H9 (cell line): ENCODE measurements at regions not wholly inside any gene's neighbourhood (a gene's known extent, or its start where the extent isn't known, plus 50 kb on each side); places are given as distances from the start of the nearest gene placed in this dataset.
A peak's percentile ranks its signal among the peaks of the same experiment; 100 is the strongest.

Experiments
- DNase-seq: peaks from one replicate; pipeline ENCODE4 v3.0.0-alpha.2; 2017
- H2AFZ ChIP-seq: one replicate; pipeline ENCODE4 v1.6.1; 2013; ENCODE audit warnings: mild to moderate bottlenecking, low read length, control low read depth, moderate library complexity
- H2AK5ac ChIP-seq: 2 replicates; pipeline ENCODE4 v1.6.1; 2013; ENCODE audit warnings: low read length, control low read depth, mixed read lengths; ENCODE audit not compliant: insufficient read length
- H2BK120ac ChIP-seq: one replicate; pipeline ENCODE4 v1.6.1; 2013; ENCODE audit warnings: low read depth, mild to moderate bottlenecking, low read length, control low read depth, inconsistent platforms; ENCODE audit not compliant: poor library complexity, severe bottlenecking
- H2BK12ac ChIP-seq: 2 replicates; pipeline ENCODE4 v1.6.1; 2013; ENCODE audit warnings: low read length, control low read depth, mixed read lengths, low read depth; ENCODE audit not compliant: insufficient read length
- H2BK15ac ChIP-seq: 2 replicates; pipeline ENCODE4 v1.6.1; 2013; ENCODE audit warnings: low read depth, low read length, control low read depth
- H2BK20ac ChIP-seq: one replicate; pipeline ENCODE4 v1.6.1; 2013; ENCODE audit warnings: low read depth, mild to moderate bottlenecking, low read length, control low read depth, inconsistent platforms; ENCODE audit not compliant: poor library complexity, severe bottlenecking
- H2BK5ac ChIP-seq: 2 replicates; pipeline ENCODE4 v1.6.1; 2013; ENCODE audit warnings: low read length, control low read depth, mixed read lengths; ENCODE audit not compliant: insufficient read length
- H3K14ac ChIP-seq: 2 replicates; pipeline ENCODE4 v1.6.1; 2013; ENCODE audit warnings: low read length, control low read depth; ENCODE audit not compliant: insufficient read depth
- H3K18ac ChIP-seq: 2 replicates; pipeline ENCODE4 v1.6.1; 2013; ENCODE audit warnings: low read depth, mild to moderate bottlenecking, mixed read lengths, low read length, control low read depth; ENCODE audit not compliant: insufficient read length
- H3K23ac ChIP-seq: 2 replicates; pipeline ENCODE4 v1.6.1; 2013; ENCODE audit warnings: low read length, control low read depth, mixed read lengths, low read depth; ENCODE audit not compliant: insufficient read length
- H3K23me2 ChIP-seq: 2 replicates; pipeline ENCODE4 v1.6.1; 2013; ENCODE audit warnings: low read depth, mild to moderate bottlenecking, mixed read lengths, low read length, control low read depth; ENCODE audit not compliant: insufficient read length, poor library complexity, severe bottlenecking
- H3K27ac ChIP-seq: 2 replicates; pipeline ENCODE4 v1.5.1; 2013; ENCODE audit warnings: low read length, control low read depth, mixed read lengths, low read depth; ENCODE audit not compliant: insufficient read length
- H3K27me3 ChIP-seq: 2 replicates; pipeline ENCODE4 v1.6.1; 2013; ENCODE audit warnings: low read length, control low read depth, inconsistent platforms; ENCODE audit not compliant: insufficient read depth
- H3K4ac ChIP-seq: 2 replicates; pipeline ENCODE4 v1.6.1; 2013; ENCODE audit warnings: low read depth, mild to moderate bottlenecking, control low read depth, inconsistent platforms, low read length, moderate library complexity
- H3K4me1 ChIP-seq: 2 replicates; pipeline ENCODE4 v1.6.1; 2013; ENCODE audit warnings: low read length, control low read depth, inconsistent platforms; ENCODE audit not compliant: insufficient read depth
- H3K4me2 ChIP-seq: 2 replicates; pipeline ENCODE4 v1.6.1; 2013; ENCODE audit warnings: low read length, control low read depth, mixed read lengths; ENCODE audit not compliant: insufficient read length, insufficient read depth
- H3K56ac ChIP-seq: 2 replicates; pipeline ENCODE4 v1.6.1; 2013; ENCODE audit warnings: low read depth, mild to moderate bottlenecking, mixed read lengths, low read length, control low read depth; ENCODE audit not compliant: insufficient read length
- H3K79me1 ChIP-seq: 2 replicates; pipeline ENCODE4 v1.6.1; 2013; ENCODE audit warnings: low read depth, mild to moderate bottlenecking, moderate library complexity, low read length, control low read depth, inconsistent platforms; ENCODE audit not compliant: insufficient read depth, poor library complexity, severe bottlenecking
- H3K79me2 ChIP-seq: 2 replicates; pipeline ENCODE4 v1.6.1; 2013; ENCODE audit warnings: low read length, control low read depth, inconsistent platforms; ENCODE audit not compliant: insufficient read depth
- H3K9ac ChIP-seq: 2 replicates; pipeline ENCODE4 v1.6.1; 2013; ENCODE audit warnings: low read length, control low read depth, mixed read lengths; ENCODE audit not compliant: insufficient read length; ENCODE audit errors: extremely low read depth
- H3K9me3 ChIP-seq: one replicate; pipeline ENCODE4 v1.6.1; 2013; ENCODE audit warnings: low read depth, low read length, inconsistent platforms; ENCODE audit not compliant: control insufficient read depth
- H3T11ph ChIP-seq: one replicate; pipeline ENCODE4 v1.6.1; 2013; ENCODE audit warnings: mild to moderate bottlenecking, low read length, control low read depth, inconsistent platforms
- H4K20me1 ChIP-seq: one replicate; pipeline ENCODE4 v1.6.1; 2013; ENCODE audit not compliant: control insufficient read depth, insufficient read length, insufficient read depth
- H4K5ac ChIP-seq: 2 replicates; pipeline ENCODE4 v1.6.1; 2013; ENCODE audit warnings: low read depth, mild to moderate bottlenecking, mixed read lengths, low read length, control low read depth; ENCODE audit not compliant: insufficient read length
- H4K8ac ChIP-seq: replicated peaks from 2 replicates; pipeline ENCODE4 v1.6.1; 2013; ENCODE audit warnings: low read length, control low read depth, mixed read lengths, low read depth; ENCODE audit not compliant: insufficient read length
- H4K91ac ChIP-seq: 2 replicates; pipeline ENCODE4 v1.6.1; 2013; ENCODE audit warnings: low read depth, mild to moderate bottlenecking, moderate library complexity, mixed read lengths, low read length, control low read depth; ENCODE audit not compliant: insufficient read length
- H3K27ac Mint-ChIP-seq, 3 experiments: 2 replicates in 2 of 3; 3 replicates in 1 of 3; pipeline ENCODE4 v1.8.0; 2020 to 2021; ENCODE audit warnings: mixed read lengths in 3 of 3, mild to moderate bottlenecking in 1 of 3, moderate library complexity in 1 of 3
- H3K27me3 Mint-ChIP-seq: 2 replicates; pipeline ENCODE4 v1.8.0; 2021; ENCODE audit warnings: low read depth, mild to moderate bottlenecking, moderate library complexity, mixed read lengths
- H3K36me3 Mint-ChIP-seq, 3 experiments: 2 replicates in 2 of 3; 3 replicates in 1 of 3; pipeline ENCODE4 v1.8.0; 2020 to 2021; ENCODE audit warnings: low read depth in 3 of 3, mixed read lengths in 3 of 3; ENCODE audit not compliant: insufficient read depth in 1 of 3
- H3K4me1 Mint-ChIP-seq, 2 experiments: 2 replicates each; pipeline ENCODE4 v1.8.0; 2020; ENCODE audit warnings: mixed read lengths in 2 of 2
- H3K4me3 Mint-ChIP-seq, 2 experiments: 2 replicates in 1 of 2; 3 replicates in 1 of 2; pipeline ENCODE4 v1.8.0; 2020 to 2021; ENCODE audit warnings: mild to moderate bottlenecking in 2 of 2, mixed read lengths in 2 of 2, moderate library complexity in 1 of 2
- H3K9me3 Mint-ChIP-seq, 2 experiments: 2 replicates in 1 of 2; 3 replicates in 1 of 2; pipeline ENCODE4 v1.8.0; 2020; ENCODE audit warnings: mild to moderate bottlenecking in 2 of 2, mixed read lengths in 2 of 2, moderate library complexity in 1 of 2
- CTCF ChIP-seq: fragments of 200-600 bp; sonication (generic); conservative IDR thresholded peaks from 3 replicates; pipeline ENCODE4 v1.8.0; 2021; ENCODE audit warnings: antibody characterized with exemption, mild to moderate bottlenecking
- WGBS: extraction: QIAGEN DNeasy Blood & Tissue Kit; methylation state at CpG from one replicate; pipeline ENCODE4 v1.1.7; 2013; ENCODE audit warnings: missing lambda C conversion rate, low lambda C conversion rate, mixed read lengths; ENCODE audit not compliant: insufficient read length; ENCODE audit errors: extremely low coverage; 5-methylcytosine and 5-hydroxymethylcytosine counted together

GRCh38 chr4:11908712-11909111 lies 480.0 kb upstream of the HS3ST1 start:
- Histone ChIP-seq H3K27me3 (no peaks in the 10 kb centered on the region), H3K27ac (no peak overlapping the region), H3K79me1 (no peaks in the 10 kb centered on the region), H2BK12ac (no peak overlapping the region), H4K8ac (no peak overlapping the region), H3K18ac (no peak overlapping the region), H3K4me2 (no peak overlapping the region), H2BK15ac (no peak overlapping the region), H3K4ac (no peak overlapping the region), H2AFZ (no peak overlapping the region), H3K23me2 (no peaks in the 10 kb centered on the region), H4K91ac (no peak overlapping the region), H3K79me2 (no peaks in the 10 kb centered on the region), H3K56ac (no peak overlapping the region), H3K9me3 (no peaks in the 10 kb centered on the region), H3K9ac (no peak overlapping the region), H3K14ac (no peak overlapping the region), H2BK120ac (no peak overlapping the region), H4K20me1 (no peaks in the 10 kb centered on the region), H2BK5ac (no peak overlapping the region), H3K4me1 (no peaks in the 10 kb centered on the region), H3K23ac (no peak overlapping the region), H2BK20ac (no peak overlapping the region), H3T11ph (no peak overlapping the region), H4K5ac (no peak overlapping the region), H2AK5ac (no peak overlapping the region)
- Mint-ChIP-seq H3K27me3 (no peaks in the 10 kb centered on the region), H3K36me3 (no peaks in the 10 kb centered on the region), H3K27ac (peak overlapping the region in 1 of 3 experiments; percentile 12; a peak in 1 of 7 replicates), H3K9me3 (no peaks in the 10 kb centered on the region), H3K4me3 (peak overlapping the region; percentile 1 to 18; a peak in 2 of 5 replicates), H3K4me1 (peaks cover 21 to 28% of the 10 kb centered on the region in 2 experiments)
- DNase-seq, result no peak
- WGBS, result no CpG with 5 or more reads among the region's 4 CpGs
- no peak for TF ChIP-seq CTCF
